ENCODE measurements at regions not wholly inside any gene's neighbourhood (a gene's known extent, or its start where the extent isn't known, plus 50 kb on each side); places are given as distances from the start of the nearest gene placed in this dataset.
"Not testable (repeated sequence)": the region's sequence is repeated elsewhere in the genome, so short reads cannot be mapped to it uniquely, and the experiment has no call there.

DNA sequence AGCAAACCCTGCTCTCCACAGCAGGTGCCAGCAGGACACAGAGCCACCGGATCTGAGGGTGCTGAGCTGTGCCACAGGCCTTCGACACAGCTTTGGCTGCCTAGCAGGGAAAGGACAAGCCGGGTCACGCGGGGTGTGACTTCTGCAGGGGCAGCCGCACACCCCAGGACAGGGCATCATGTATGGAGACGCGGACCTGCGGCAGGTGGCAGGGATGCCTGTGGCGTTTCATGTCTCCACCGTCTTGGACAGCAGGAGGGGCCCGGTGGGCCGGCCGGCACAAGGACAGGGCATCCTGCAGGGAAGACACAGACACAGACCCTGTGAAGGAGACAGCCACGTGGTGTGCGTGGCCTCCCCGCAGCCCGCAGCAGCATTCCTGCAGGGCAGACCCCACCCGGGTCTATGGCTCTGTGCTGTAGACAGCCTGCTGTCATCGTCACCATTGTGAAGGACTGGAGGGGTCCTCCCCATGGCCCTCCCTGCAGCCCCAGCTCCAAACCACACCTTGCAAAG lies 109.2 kb downstream of the PDGFA start:
- DNase-seq: no peak

DNA sequence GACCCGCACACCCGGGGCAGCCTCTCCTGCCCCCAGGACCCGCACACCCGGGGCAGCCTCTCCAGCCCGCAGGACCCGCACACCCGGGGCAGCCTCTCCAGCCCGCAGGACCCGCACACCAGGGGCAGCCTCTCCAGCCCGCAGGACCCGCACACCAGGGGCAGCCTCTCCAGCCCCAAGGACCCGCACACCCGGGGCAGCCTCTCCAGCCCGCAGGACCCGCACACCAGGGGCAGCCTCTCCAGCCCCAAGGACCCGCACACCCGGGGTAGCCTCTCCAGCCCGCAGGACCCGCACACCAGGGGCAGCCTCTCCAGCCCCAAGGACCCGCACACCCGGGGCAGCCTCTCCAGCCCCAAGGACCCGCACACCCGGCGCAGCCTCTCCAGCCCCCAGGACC lies 108.5 kb downstream of the PDGFA start:
- DNase-seq: not testable (repeated sequence)

- no peak for DNase-seq
These were observed 107.9 kb downstream of the PDGFA start for GRCh38 chr7:411677-412312.

GRCh38 chr7:412313-412710 lies 107.3 kb downstream of the PDGFA start:
- DNase-seq: no peak

DNA sequence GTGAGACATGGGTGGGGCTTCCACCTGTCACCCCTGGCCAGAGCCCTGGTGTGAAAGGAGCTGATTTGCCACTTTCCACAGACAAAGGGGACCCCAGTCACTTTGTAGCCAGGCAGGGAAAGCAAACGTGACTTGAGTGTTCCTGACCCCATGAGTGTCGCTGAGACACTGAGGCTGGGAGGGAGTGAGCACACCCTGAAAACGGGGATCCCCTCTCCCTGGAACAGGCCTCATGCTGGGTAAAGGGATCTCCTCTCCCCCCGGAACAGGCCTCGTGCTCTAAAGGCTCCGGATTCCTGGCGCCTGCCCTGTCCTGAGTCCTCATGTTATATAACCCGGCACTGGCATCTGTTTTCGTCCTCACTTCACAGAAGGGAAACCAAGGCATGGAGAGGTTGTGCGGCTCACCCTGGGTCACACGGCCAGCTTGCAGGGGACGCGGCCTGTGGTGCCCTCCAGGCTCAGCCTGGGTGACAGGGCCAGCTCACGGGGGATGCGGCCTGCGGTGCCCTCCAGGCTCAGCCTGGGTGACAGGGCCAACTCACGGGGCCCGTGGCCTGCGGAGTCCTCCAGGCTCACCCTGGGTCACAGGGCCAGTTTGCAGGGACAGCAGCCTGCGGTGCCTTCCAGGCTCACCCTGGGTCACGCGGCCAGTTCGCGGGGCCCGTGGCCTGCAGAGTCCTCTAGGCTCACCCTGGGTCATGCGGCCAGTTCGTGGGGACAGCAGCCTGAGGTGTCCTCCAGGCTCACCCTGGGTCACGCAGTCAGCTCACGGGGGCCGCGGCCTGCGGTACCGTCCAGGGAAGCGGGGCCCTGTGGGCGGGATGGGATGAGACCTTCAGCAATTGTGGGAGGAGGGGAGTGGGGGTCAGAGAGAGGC lies 104.7 kb downstream of the PDGFA start:
- no peak for DNase-seq

DNA sequence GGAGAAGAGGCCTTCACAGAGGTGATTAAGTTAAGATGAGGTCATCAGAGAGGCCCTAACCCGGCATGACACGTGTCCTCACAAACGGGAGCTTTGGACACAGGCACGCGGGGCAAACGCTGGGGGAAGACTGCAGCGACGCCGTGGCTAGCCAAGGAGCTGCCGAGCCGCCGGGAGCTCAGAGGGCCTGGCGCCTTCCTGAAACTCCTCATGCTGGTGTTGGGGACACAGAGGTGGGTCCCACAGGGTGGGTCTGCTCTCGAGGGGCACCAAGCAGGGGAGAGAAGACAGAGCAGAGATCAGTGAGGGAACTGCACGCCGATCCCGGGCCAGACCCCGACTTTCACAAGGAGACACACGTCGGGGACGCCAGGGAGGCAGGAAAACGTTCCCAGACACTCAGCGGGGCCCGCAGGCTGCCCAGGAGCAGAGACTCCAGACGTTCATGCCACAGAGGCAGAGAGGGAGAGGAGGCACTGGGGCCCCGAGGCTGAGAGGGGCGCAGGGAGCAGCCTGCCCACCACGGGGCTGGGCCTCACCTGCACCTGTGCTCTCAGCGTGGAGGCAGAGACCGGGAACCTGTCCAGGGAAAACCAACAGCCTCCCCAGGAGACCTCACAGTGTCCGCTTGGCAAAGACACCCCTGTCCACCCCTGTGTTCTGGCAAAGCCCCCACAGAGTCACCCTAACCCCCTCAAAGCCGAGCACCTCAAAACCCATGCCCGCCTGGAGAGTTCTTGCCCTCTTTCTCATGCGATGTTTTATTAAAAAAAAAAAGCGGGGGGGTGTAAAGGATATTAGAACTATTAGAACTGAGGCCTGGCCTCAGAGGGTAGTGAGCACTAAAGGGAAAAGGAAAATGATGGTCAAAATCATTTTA lies 103.8 kb downstream of the PDGFA start:
- no peak for DNase-seq

DNA sequence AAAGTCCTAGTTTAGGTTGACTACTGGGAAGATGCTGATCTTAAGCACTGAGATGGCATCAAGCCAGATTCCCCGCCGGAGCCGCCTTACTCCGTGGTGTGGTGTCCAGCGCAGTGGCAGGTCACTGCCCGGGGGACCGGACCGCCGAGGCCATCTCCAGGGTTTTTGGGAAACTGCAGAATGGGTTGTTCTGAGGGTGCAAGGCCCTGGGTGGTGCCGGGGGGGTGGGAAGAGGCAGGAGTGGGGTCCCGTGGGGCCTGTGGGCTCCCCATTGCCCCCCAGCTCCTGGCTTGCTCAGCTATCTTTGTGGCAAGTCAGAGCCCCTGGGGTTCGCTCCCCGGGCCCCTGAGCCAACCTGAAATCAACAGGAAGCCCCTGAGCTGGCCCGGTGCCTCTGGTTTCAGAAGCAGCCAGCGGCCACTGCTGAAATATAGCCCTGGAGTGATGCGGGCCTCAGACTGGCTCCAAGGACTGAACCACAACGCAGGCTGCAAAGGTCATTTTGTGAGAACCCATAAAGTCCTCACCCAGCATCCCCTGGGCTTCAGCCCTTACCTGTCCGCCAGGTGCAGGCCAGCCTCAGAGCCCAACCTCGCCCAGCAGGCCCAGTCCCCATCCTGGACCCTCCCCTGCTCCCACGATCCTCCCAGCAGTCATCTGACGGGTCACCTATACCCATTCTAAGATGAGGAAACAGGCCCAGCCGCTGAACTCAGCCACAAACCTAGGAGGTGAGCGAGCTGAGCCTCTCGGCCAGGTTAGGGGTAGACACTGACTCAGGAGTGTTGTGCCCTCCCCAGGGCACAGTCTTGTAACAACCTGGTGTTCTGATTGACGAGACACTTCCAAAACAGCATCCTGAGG lies 102.7 kb downstream of the PDGFA start:
- no peak for DNase-seq

DNA sequence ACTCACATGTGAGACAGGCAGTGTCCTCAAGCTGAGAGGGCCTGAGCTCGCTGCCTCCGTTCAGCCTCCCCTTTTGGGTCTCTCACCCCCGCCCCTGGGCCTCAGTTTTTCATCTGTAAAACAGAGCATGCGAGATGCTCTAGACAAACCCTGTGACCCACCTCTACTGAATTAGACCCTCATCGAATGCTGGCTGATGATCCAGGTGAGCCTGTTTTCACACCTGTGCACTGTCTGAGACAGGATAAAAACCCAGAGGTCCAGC lies 102.1 kb downstream of the PDGFA start:
- DNase-seq: no peak

DNA sequence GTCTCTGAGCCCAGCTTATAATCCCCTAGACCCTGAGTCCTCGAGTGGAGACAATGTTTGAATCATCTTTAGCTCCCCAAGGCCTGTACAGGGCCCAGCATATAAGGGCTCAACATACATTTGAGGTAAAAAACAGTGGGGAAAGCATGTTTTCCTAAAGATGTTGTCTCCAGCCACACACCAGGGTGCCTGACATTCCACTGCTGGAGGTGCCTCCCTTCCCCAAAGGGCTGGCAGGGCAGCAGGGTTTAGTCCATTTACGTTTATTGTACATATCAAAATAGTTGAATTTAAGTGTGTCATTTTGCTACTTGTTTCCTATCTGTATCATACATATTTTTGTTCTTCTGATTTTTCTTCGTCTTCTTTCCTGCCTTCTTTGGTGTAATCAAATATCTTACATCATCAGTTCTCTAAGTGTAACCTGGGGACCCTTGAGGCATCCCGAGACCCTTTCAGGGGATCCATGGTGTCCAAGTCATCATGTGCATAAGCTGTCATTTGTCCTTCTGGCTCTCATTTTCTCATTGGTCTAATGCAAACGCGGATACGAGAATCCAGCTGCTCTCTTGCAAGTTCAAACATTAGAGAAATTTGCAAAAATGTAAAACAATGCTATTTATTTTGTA lies 101.6 kb downstream of the PDGFA start:
- DNase-seq: no peak

DNA sequence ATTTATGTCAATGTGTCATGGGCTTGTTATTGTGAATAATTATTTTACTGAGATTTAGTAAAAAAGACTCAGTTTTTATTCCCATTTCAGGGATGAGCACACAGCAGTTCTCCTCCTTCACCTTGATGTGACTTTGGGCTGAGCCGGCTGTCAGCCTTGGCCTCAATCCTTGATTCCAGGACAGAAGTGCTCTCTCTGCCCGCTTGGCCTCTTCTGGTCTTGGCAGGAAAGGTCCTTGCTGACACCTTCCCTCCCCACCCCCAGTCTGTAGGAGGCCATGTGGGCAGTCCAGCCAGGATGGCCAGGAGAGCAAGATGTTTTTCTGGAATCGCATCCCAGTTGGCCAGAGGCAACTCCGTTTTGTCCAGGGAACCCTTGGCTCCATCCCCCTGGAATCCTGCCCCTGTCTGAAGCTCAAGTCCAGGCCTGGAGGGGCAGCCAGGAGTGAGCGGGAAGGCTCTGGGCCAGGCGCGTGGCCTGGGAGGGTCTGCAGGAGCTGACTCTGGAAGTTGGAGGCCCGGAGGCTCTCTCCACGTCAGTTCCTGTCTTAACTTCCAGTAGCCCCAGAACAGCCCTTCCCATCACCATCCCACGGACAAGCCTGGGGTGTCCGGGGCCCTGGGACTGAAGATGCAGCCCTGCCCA lies 100.9 kb downstream of the PDGFA start:
- DNase-seq: no peak

GRCh38 chr7:420142-421093 lies 99.2 kb downstream of the PDGFA start:
- DNase-seq: no peak

- no peak for DNase-seq
These were observed 98.3 kb downstream of the PDGFA start for GRCh38 chr7:421136-421991.

- DNase-seq: no peak
These were observed 97.3 kb downstream of the PDGFA start for GRCh38 chr7:422191-422885.

DNA sequence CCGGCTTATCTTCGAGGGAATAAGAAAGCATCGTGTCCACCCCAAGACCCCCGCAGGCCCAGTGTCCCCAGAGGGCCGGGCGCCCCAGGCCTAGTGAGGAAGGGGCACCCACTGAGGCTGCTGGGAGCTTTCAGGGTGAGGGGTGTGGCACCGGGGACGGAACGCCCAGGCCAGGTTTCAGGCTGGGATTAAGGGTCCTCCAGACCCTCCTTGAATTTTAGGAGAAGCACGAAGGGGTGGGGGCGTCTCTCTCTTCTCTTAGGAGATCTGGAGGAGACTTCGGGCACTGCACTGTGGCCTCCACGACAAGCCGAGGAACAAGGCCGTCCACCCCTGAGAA lies 96.8 kb downstream of the PDGFA start:
- no peak for DNase-seq

- no peak for DNase-seq
These were observed 96.1 kb downstream of the PDGFA start for GRCh38 chr7:423312-424260.

DNA sequence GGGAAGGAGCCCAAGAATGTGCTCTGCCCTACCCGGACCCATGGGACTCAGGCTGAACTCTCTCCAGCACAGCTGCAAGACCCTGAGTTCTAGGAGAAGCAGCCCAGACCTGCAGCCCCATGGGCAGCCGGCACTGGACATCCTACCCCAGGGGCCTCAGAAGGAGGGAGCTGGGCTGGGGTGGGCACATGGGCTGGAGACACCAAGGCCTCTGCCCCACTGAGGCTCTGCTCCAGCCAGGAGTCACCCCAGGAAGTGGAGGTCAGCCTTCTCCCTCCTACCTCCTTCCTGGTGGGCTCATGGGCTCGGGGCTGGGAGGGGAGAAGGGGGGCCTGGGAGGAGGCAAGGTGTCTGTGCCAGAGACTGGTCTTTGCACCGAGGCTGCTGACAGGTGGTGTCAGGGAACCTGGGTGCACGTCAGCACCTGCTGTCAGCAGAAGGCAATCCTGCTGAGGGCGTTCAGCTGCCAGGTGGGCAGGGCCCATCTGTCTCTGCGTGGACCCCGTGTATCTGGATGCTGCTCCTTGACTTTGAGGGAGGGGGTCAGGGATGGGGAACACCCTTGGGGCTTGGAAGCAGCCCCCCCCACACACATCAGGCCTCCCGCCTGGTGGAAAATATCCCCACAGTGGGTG lies 95.2 kb downstream of the PDGFA start:
- DNase-seq: no peak

All from CD4-positive, alpha-beta T cell treated with Interleukin-4 for 4 hours (primary cell).